HG03521 (cell line): ENCODE measurements at regions not wholly inside any gene's neighbourhood (a gene's known extent, or its start where the extent isn't known, plus 50 kb on each side); places are given as distances from the start of the nearest gene placed in this dataset.
A peak's percentile ranks its signal among the peaks of the same experiment; 100 is the strongest.
"Not testable (repeated sequence)": the region's sequence is repeated elsewhere in the genome, so short reads cannot be mapped to it uniquely, and the experiment has no call there.

Experiments used
- ATAC-seq: cut with Tn5 transposase; IDR thresholded peaks from one replicate; pipeline ENCODE4 v1.9.1; 2021; ENCODE audit warnings: mild to moderate bottlenecking, moderate library complexity; ENCODE audit not compliant: unreplicated experiment

- ATAC-seq: no peak
Measured at GRCh38 chr4:171378323-171378722, 434.9 kb upstream of the GALNTL6 start.

- no peak for ATAC-seq
Measured at GRCh38 chr4:171376724-171377123, 436.5 kb upstream of the GALNTL6 start.

- no peak for ATAC-seq
Measured at GRCh38 chr4:171353535-171353934, 459.7 kb upstream of the GALNTL6 start.

- no peak for ATAC-seq
Measured at GRCh38 chr4:171348090-171348489, 465.1 kb upstream of the GALNTL6 start.

- no peak for ATAC-seq
Measured at GRCh38 chr4:171342646-171343045, 470.6 kb upstream of the GALNTL6 start.

GRCh38 chr4:171340258-171340657 lies 472.9 kb upstream of the GALNTL6 start:
- ATAC-seq: no peak

GRCh38 chr4:171334549-171334948 lies 478.7 kb upstream of the GALNTL6 start:
- peak; percentile 50 for ATAC-seq

- no peak for ATAC-seq
Measured at GRCh38 chr4:171308661-171309060, 504.5 kb upstream of the GALNTL6 start.

GRCh38 chr4:171298048-171298718 lies 515.0 kb upstream of the GALNTL6 start:
- ATAC-seq: not testable (repeated sequence)

GRCh38 chr4:171288816-171289432 lies 524.3 kb upstream of the GALNTL6 start:
- no peak for ATAC-seq

GRCh38 chr4:171281359-171281758 lies 531.8 kb upstream of the GALNTL6 start:
- ATAC-seq: no peak

- ATAC-seq: no peak
Measured at GRCh38 chr4:171279131-171279530, 534.1 kb upstream of the GALNTL6 start.

GRCh38 chr4:171266671-171267070 lies 546.5 kb upstream of the GALNTL6 start:
- ATAC-seq: no peak

GRCh38 chr4:171265190-171265818 lies 547.9 kb upstream of the GALNTL6 start:
- no peak for ATAC-seq

- no peak for ATAC-seq
Measured at GRCh38 chr4:171256223-171256622, 557.0 kb upstream of the GALNTL6 start.

- no peak for ATAC-seq
Measured at GRCh38 chr4:171246948-171247347, 566.3 kb upstream of the GALNTL6 start.

- no peak for ATAC-seq
Measured at GRCh38 chr4:171242831-171243230, 570.4 kb upstream of the GALNTL6 start.

- no peak for ATAC-seq
Measured at GRCh38 chr4:171239196-171239595, 574.0 kb upstream of the GALNTL6 start.

GRCh38 chr4:171235521-171235920 lies 577.7 kb upstream of the GALNTL6 start:
- no peak for ATAC-seq

- not testable (repeated sequence) for ATAC-seq
Measured at GRCh38 chr4:171229354-171229753, 583.9 kb upstream of the GALNTL6 start.

- ATAC-seq: no peak
Measured at GRCh38 chr4:171221181-171221580, 592.0 kb upstream of the GALNTL6 start.

- ATAC-seq: no peak
Measured at GRCh38 chr4:171203425-171203824, 609.8 kb upstream of the GALNTL6 start.
